Breast epithelium (tissue), 4 donors: ENCODE measurements at regions not wholly inside any gene's neighbourhood (a gene's known extent, or its start where the extent isn't known, plus 50 kb on each side); places are given as distances from the start of the nearest gene placed in this dataset.
"Not testable (repeated sequence)": the region's sequence is repeated elsewhere in the genome, so short reads cannot be mapped to it uniquely, and the experiment has no call there.

Experiments used
- DNase-seq, 2 donors: peaks; one replicate each; pipeline ENCODE4 v3.0.0-alpha.2; 2019; ENCODE audit warnings: low spot score in 2 of 2
- H3K27ac ChIP-seq, 2 donors: fragments of 200-600 bp; sonication (generic) in 1 of 2; one replicate each; pipeline ENCODE4 v1.5.1; 2016 to 2019; ENCODE audit warnings: mild to moderate bottlenecking in 1 of 2
- H3K27me3 ChIP-seq, 2 donors: fragments of 200-600 bp; sonication (generic) in 1 of 2; one replicate each; pipeline versions ENCODE4 v1.5.1 to v1.6.0; 2017 to 2019; ENCODE audit warnings: control low read depth in 1 of 2, mild to moderate bottlenecking in 1 of 2
- H3K36me3 ChIP-seq: fragments of 200-600 bp; one replicate; pipeline ENCODE4 v1.5.1; 2019
- H3K4me1 ChIP-seq, 2 donors: fragments of 200-600 bp; sonication (generic); one replicate each; pipeline ENCODE4 v1.5.1; 2016 to 2019; ENCODE audit warnings: control low read depth in 1 of 2
- H3K4me3 ChIP-seq, 3 donors: fragments of 200-600 bp; sonication (generic); 1 replicate in 2 of 3; 2 replicates in 1 of 3; pipeline ENCODE4 v1.5.1; 2016 to 2019; ENCODE audit warnings: mild to moderate bottlenecking in 3 of 3, moderate library complexity in 2 of 3
- H3K9me3 ChIP-seq, 2 donors: fragments of 200-600 bp; sonication (generic) in 1 of 2; one replicate each; pipeline ENCODE4 v1.5.1; 2016 to 2019; ENCODE audit warnings: control low read depth in 1 of 2
- POLR2A ChIP-seq: fragments of 450-650 bp; IDR thresholded peaks from one replicate; pipeline ENCODE4 v1.6.1; 2016; ENCODE audit warnings: antibody characterized with exemption, mild to moderate bottlenecking, moderate library complexity
- POLR2AphosphoS5 ChIP-seq, 3 donors: sonication (generic); formaldehyde crosslinking; IDR thresholded peaks; one replicate each; pipeline ENCODE4 v1.6.1; 2017; ENCODE audit warnings: antibody characterized with exemption in 3 of 3
- intact Hi-C: fragments of 100-400 bp; cut with DNase I; formaldehyde crosslinking; loops from one replicate; pipeline ENCODE4 v1.15.1; 2023; ENCODE audit warnings: low total_unique reads
- TF ChIP-seq, protein P1 (sequence below), 3 donors: fragments of 450-650 bp; IDR thresholded peaks; one replicate each; pipeline ENCODE4 v1.5.1; 2016 to 2017; ENCODE audit warnings: antibody characterized with exemption in 3 of 3, mild to moderate bottlenecking in 3 of 3, moderate library complexity in 3 of 3

DNA sequence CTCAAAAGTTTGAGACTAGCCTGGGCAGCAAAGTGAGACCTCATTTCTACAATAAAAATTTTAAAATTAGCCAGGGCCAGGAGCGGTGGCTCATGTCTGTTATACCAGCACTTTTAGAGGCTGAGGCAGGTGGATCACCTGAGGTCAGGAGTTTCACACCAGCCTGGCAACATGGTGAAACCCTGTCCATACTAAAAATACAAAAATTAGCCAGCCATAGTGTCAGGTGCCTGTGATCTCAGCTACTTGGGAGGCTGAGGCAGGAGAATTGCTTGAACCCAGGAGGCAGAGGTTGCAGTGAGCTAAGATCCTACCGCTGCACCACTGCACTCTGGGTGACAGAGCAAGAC, 85.1 kb upstream of the MAP4 start:
- intact Hi-C loops, DNase-seq, H3K36me3 ChIP-seq: not testable (repeated sequence)

DNA sequence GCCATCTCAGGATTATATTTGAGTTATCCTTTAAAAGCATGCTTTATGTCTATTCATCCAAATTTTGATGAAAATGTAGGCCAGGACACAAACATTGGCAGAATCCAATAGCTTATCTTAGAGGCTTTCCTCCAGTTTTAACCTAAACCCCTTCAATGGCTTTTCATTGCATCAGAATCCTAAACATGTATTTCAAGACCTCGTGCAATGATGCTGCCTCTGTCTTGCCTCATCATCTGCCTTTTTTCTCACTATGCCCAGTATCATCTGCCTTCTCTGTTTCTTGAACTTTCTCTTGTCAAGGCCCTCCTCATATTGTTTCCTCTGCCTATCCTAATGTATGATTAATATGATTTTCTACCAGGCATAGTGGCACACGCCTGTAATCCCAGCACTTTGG, 76.1 kb upstream of the MAP4 start:
- Histone ChIP-seq H3K27ac (no peak overlapping the region), H3K4me3 (no peak overlapping the region), H3K9me3 (no peaks in the 10 kb centered on the region), H3K27me3 (no peaks in the 10 kb centered on the region), H3K4me1 (peaks cover 0 to under 1% of the 10 kb centered on the region in 2 donors), H3K36me3 (no peaks in the 10 kb centered on the region)
- TF ChIP-seq POLR2AphosphoS5 (IDR thresholded peaks at IDR 0.05) (no peak), POLR2A (no peak)
- TF ChIP-seq, protein P1, sequence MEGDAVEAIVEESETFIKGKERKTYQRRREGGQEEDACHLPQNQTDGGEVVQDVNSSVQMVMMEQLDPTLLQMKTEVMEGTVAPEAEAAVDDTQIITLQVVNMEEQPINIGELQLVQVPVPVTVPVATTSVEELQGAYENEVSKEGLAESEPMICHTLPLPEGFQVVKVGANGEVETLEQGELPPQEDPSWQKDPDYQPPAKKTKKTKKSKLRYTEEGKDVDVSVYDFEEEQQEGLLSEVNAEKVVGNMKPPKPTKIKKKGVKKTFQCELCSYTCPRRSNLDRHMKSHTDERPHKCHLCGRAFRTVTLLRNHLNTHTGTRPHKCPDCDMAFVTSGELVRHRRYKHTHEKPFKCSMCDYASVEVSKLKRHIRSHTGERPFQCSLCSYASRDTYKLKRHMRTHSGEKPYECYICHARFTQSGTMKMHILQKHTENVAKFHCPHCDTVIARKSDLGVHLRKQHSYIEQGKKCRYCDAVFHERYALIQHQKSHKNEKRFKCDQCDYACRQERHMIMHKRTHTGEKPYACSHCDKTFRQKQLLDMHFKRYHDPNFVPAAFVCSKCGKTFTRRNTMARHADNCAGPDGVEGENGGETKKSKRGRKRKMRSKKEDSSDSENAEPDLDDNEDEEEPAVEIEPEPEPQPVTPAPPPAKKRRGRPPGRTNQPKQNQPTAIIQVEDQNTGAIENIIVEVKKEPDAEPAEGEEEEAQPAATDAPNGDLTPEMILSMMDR (IDR thresholded peaks at IDR 0.05) = no peak
- intact Hi-C loops = loop anchor here (5.0 kb wide), 1 partner anchor 1710 kb away; the partner anchor contains the start of gene INKA1
- no peak for DNase-seq

More for the DNA sequence above, 85.1 kb upstream of the MAP4 start:
- not testable (repeated sequence) for H3K27me3 ChIP-seq, H3K4me1 ChIP-seq, H3K9me3 ChIP-seq, H3K4me3 ChIP-seq, H3K27ac ChIP-seq

DNA sequence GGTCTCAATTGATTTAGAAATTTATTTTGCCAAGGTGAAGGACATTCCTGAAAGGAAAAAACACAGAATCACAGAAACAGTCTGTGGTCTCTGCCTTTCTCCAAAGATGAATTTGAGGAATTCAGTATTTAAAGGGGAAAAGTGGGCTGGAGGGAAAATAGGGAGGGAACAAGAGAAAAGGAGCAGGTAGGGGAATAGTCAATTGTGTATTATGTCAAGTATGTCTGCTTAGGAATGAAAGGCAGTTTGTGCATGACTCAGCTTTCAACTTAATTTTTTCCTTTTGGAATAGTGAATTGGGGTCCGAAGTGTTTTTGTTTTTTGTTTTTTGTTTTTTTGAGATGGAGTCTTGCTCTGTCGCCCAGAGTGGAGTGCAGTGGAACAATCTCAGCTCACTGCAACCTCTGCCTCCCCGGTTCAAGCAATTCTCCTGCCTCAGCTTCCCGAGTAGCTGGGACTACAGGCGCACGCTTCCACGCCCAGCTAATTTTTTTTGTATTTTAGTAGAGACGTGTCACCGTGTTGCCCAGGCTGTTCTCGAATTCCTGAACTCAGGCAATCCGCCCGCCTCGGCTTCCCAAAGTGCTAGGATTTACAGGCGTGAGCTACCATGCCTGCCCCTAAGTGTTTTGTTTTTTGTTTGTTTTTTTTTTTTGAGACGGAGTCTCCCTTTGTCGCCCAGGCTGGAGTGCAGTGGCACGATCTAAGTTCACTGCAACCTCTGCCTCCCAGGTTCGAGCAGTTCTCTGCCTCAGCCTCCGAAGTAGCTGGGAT, 74.1 kb upstream of the MAP4 start:
- intact Hi-C loops = loop anchor here (5.0 kb wide), 1 partner anchor 1712 kb away; the partner anchor contains the start of gene INKA1
- Histone ChIP-seq H3K27me3 (no peaks in the 10 kb centered on the region), H3K36me3 (no peaks in the 10 kb centered on the region), H3K4me3 (no peak overlapping the region), H3K9me3 (no peaks in the 10 kb centered on the region), H3K4me1 (peaks cover 0 to 10% of the 10 kb centered on the region in 2 donors), H3K27ac (peak overlapping the region in 1 of 2 donors; percentile 97)
- DNase-seq = no peak
- TF ChIP-seq POLR2A (no peak), POLR2AphosphoS5 (IDR thresholded peaks at IDR 0.05) (no peak)
- TF ChIP-seq, protein P1 (IDR thresholded peaks at IDR 0.05) = no peak

DNA sequence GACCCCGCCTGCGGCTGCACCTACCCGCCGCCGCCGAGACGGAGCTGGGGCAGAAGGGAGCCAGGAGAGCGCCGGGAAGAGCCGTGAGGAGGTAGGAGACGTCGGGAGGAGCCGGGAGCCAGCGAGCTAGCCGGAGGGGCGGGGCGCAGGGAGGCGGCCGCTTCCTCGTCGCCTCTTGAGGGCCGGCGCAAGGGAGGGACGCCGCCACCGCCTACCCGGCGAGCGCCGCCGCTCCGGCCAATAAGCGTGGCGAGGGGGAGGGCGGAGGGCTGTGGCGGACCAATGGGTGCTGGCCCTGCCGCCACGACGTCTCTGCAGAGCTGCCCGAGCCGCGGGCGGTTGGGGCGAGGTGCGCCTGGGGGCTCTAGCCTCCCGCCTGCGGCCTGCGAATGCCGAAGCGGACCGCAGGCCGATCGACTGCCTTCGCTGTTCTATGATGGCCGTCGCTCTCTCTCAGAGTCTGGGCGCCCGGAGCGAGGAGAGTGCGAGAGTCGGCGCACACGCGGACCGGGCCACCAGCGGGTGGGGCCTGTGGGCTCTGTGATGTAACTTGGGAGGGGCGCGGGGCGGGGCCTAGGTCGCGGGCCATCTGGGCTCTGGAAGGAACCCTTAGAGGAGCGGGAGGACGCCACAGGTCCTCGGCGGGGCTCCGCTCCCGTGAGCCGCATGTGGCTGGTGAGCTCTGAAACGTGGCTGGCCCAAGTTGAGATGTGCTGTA, 72.7 kb upstream of the MAP4 start:
- peak; percentile 96 to 97 for DNase-seq
- peak; percentile 65 for TF ChIP-seq POLR2A
- peak; percentile 85 to 96 (median 89) for TF ChIP-seq POLR2AphosphoS5 (IDR thresholded peaks at IDR 0.05)
- TF ChIP-seq, protein P1 (IDR thresholded peaks at IDR 0.05) = peak in 1 of 3 donors; percentile 13
- H3K4me1 ChIP-seq = peaks cover 0 to 10% of the 10 kb centered on the region in 2 donors
- H3K27me3 ChIP-seq = no peaks in the 10 kb centered on the region
- H3K36me3 ChIP-seq = no peaks in the 10 kb centered on the region
- H3K9me3 ChIP-seq = no peaks in the 10 kb centered on the region
- intact Hi-C loops = no loop called here
- peak overlapping the region; percentile 97 for H3K27ac ChIP-seq
- H3K4me3 ChIP-seq = peak overlapping the region; percentile 76 to 79 (median 77)

DNA sequence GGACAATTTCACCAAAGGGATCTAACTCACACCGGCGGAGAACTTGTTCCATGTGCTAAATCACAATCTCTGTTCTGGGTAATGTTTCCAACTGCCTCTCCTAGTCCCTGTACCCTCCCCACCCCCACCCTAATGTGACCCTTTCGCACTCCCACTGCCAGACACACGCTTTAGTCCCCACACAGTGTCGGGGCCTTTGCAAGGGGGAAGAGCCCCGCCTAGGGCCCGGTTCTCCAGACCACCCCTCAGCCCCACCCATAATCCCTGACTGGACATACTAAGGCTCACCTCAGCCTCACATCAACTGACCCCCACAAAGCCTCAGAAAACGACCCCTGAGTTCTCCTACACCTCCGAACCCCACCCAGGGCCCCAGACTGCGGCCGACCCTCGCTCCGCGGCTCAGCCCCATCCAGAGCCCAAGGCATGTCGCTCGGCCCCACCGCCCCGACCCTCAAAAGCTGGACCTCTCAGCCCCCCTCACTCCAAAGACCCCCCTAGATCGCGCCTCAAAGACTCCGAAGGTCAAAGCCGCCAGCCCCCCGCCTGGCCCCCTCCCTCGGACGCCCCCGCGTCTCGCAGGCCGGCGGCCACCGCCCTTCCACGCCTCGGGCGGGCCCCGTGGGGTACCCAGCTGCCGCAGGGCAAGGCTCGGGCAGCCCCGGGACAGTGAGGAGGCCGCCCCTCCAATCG, 72.0 kb upstream of the MAP4 start:
- intact Hi-C loops = no loop called here
- Histone ChIP-seq H3K36me3 (no peaks in the 10 kb centered on the region), H3K4me3 (peak overlapping the region; percentile 76 to 79 (median 77)), H3K4me1 (peaks cover 0 to 10% of the 10 kb centered on the region in 2 donors), H3K27me3 (no peaks in the 10 kb centered on the region), H3K9me3 (no peaks in the 10 kb centered on the region), H3K27ac (peak overlapping the region; percentile 97)
- no peak for TF ChIP-seq POLR2AphosphoS5 (IDR thresholded peaks at IDR 0.05)
- TF ChIP-seq, protein P1 (IDR thresholded peaks at IDR 0.05) = no peak
- no peak for TF ChIP-seq POLR2A
- DNase-seq = no peak
